ENCODE measurements at regions not wholly inside any gene's neighbourhood (a gene's known extent, or its start where the extent isn't known, plus 50 kb on each side); places are given as distances from the start of the nearest gene placed in this dataset.

- intact Hi-C loops (cut with DNase I): no loop called here
- Histone ChIP-seq H3K9me3 (ENCODE audit: control insufficient read depth in 2 of 3, insufficient read depth in 1 of 3, low read length in 3 of 3) (no peaks in the 10 kb centered on the region), H3K36me3 (ENCODE audit: control insufficient read depth in 2 of 3, insufficient read depth in 3 of 3, low read length in 3 of 3) (no peaks in the 10 kb centered on the region), H3K27me3 (ENCODE audit: control insufficient read depth, insufficient read depth, low read length) (no peaks in the 10 kb centered on the region), H3K9ac (ENCODE audit: low read length in 3 of 3) (no peak overlapping the region), H3K4me1 (ENCODE audit: control insufficient read depth in 2 of 3, insufficient read depth in 2 of 3, low read depth in 1 of 3, low read length in 3 of 3) (no peaks in the 10 kb centered on the region), H3K27ac (ENCODE audit: low read depth in 2 of 2, low read length in 2 of 2) (no peak overlapping the region), H3K4me3 (ENCODE audit: low read length in 3 of 3) (no peak overlapping the region)
- TF ChIP-seq CTCF (IDR thresholded peaks at IDR 0.05; ENCODE audit: borderline replicate concordance, extremely low read depth, insufficient read depth): no peak
- no peak for FAIRE-seq
- DNase-seq: no peak
Measured at GRCh38 chr11:81005595-81005994, 1564.8 kb upstream of the TENM4 start.

DNA sequence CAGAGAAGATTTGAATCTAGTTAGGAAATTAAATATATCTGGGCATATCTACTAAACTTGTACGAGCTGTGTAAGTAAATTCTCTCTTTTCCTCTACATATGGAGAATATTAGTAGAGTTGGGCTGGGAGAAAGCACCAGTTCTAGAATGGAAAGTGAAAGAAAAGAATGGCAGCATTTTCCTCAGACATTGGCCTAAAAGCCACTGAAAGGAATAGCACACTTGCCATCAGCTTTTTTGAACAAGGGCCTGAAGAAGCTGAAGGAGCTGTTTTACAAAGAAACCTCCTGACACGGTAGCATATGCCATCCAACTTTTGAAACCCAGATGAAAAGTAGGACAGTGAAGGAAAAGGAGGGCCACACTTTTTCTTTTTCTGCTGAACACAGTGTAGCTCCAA, 1563.7 kb upstream of the TENM4 start:
- DNase-seq: no peak
- H3K4me1 ChIP-seq (ENCODE audit: control insufficient read depth in 2 of 3, insufficient read depth in 2 of 3, low read depth in 1 of 3, low read length in 3 of 3): no peaks in the 10 kb centered on the region
- intact Hi-C loops (cut with DNase I): no loop called here
- H3K9me3 ChIP-seq (ENCODE audit: control insufficient read depth in 2 of 3, insufficient read depth in 1 of 3, low read length in 3 of 3): no peaks in the 10 kb centered on the region
- TF ChIP-seq CTCF (IDR thresholded peaks at IDR 0.05; ENCODE audit: borderline replicate concordance, extremely low read depth, insufficient read depth): no peak
- no peak overlapping the region for H3K4me3 ChIP-seq (ENCODE audit: low read length in 3 of 3)
- H3K27ac ChIP-seq (ENCODE audit: low read depth in 2 of 2, low read length in 2 of 2): no peak overlapping the region
- H3K36me3 ChIP-seq (ENCODE audit: control insufficient read depth in 2 of 3, insufficient read depth in 3 of 3, low read length in 3 of 3): no peaks in the 10 kb centered on the region
- H3K9ac ChIP-seq (ENCODE audit: low read length in 3 of 3): no peak overlapping the region
- H3K27me3 ChIP-seq (ENCODE audit: control insufficient read depth, insufficient read depth, low read length): no peaks in the 10 kb centered on the region
- no peak for FAIRE-seq

GRCh38 chr11:81002374-81002773, 1561.5 kb upstream of the TENM4 start:
- Histone ChIP-seq H3K36me3 (ENCODE audit: control insufficient read depth in 2 of 3, insufficient read depth in 3 of 3, low read length in 3 of 3) (no peaks in the 10 kb centered on the region), H3K27me3 (ENCODE audit: control insufficient read depth, insufficient read depth, low read length) (no peaks in the 10 kb centered on the region), H3K27ac (ENCODE audit: low read depth in 2 of 2, low read length in 2 of 2) (no peak overlapping the region), H3K9me3 (ENCODE audit: control insufficient read depth in 2 of 3, insufficient read depth in 1 of 3, low read length in 3 of 3) (no peaks in the 10 kb centered on the region), H3K4me1 (ENCODE audit: control insufficient read depth in 2 of 3, insufficient read depth in 2 of 3, low read depth in 1 of 3, low read length in 3 of 3) (no peaks in the 10 kb centered on the region), H3K4me3 (ENCODE audit: low read length in 3 of 3) (no peak overlapping the region), H3K9ac (ENCODE audit: low read length in 3 of 3) (no peak overlapping the region)
- no peak for DNase-seq
- intact Hi-C loops (cut with DNase I): no loop called here
- no peak for TF ChIP-seq CTCF (IDR thresholded peaks at IDR 0.05; ENCODE audit: borderline replicate concordance, extremely low read depth, insufficient read depth)
- FAIRE-seq: no peak

- Histone ChIP-seq H3K9ac (ENCODE audit: low read length in 3 of 3) (no peak overlapping the region), H3K27ac (ENCODE audit: low read depth in 2 of 2, low read length in 2 of 2) (no peak overlapping the region), H3K36me3 (ENCODE audit: control insufficient read depth in 2 of 3, insufficient read depth in 3 of 3, low read length in 3 of 3) (no peaks in the 10 kb centered on the region), H3K4me3 (ENCODE audit: low read length in 3 of 3) (no peak overlapping the region), H3K27me3 (ENCODE audit: control insufficient read depth, insufficient read depth, low read length) (no peaks in the 10 kb centered on the region), H3K9me3 (ENCODE audit: control insufficient read depth in 2 of 3, insufficient read depth in 1 of 3, low read length in 3 of 3) (no peaks in the 10 kb centered on the region), H3K4me1 (ENCODE audit: control insufficient read depth in 2 of 3, insufficient read depth in 2 of 3, low read depth in 1 of 3, low read length in 3 of 3) (no peaks in the 10 kb centered on the region)
- intact Hi-C loops (cut with DNase I): no loop called here
- DNase-seq (no peak), FAIRE-seq (no peak)
- TF ChIP-seq CTCF (IDR thresholded peaks at IDR 0.05; ENCODE audit: borderline replicate concordance, extremely low read depth, insufficient read depth): no peak
Measured at GRCh38 chr11:81000735-81001134, 1559.9 kb upstream of the TENM4 start.
